ENCODE measurements at regions not wholly inside any gene's neighbourhood (a gene's known extent, or its start where the extent isn't known, plus 50 kb on each side); places are given as distances from the start of the nearest gene placed in this dataset.

DNA sequence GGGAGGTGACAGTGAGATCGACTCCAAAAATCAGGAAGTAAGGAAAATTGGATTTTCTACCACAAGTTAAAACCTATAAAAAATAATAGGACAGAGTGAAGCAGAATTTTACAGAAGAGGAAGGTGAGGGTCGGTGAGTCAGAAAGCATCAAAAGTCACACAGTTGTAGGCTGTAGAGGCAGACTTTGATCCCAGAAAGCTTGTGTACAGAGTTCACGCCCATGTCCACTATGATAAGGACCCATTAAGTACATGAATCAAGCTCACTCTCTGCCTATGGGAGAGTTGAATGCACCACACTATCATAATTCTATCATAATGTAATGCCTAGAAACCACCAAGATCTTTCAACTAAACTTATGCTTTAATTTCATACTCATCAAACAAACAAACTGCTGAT, 291.2 kb downstream of the PRELID2 start:
- TF ChIP-seq BACH2 (CRISPR knock-in tag; IDR thresholded peaks at IDR 0.05; ENCODE audit: borderline replicate concordance) (no peak), TCF4 (CRISPR knock-in tag; IDR thresholded peaks at IDR 0.05; ENCODE audit: borderline replicate concordance) (no peak), ZFP30 (CRISPR knock-in tag; IDR thresholded peaks at IDR 0.05) (no peak), ZFP3 (CRISPR knock-in tag; IDR thresholded peaks at IDR 0.05) (no peak), PPARA (CRISPR knock-in tag; IDR thresholded peaks at IDR 0.05; ENCODE audit: borderline replicate concordance) (no peak), ESRRG (CRISPR knock-in tag; IDR thresholded peaks at IDR 0.05) (no peak), OSR1 (CRISPR knock-in tag; IDR thresholded peaks at IDR 0.05) (no peak), ARNTL (CRISPR knock-in tag; IDR thresholded peaks at IDR 0.05; ENCODE audit: borderline replicate concordance, low read depth) (no peak), TOX (CRISPR knock-in tag; IDR thresholded peaks at IDR 0.05; ENCODE audit: borderline replicate concordance) (no peak), ISL1 (CRISPR knock-in tag; IDR thresholded peaks at IDR 0.05) (no peak), GLIS3 (CRISPR knock-in tag; IDR thresholded peaks at IDR 0.05) (no peak), RARB (CRISPR knock-in tag; IDR thresholded peaks at IDR 0.05) (no peak), CSDC2 (CRISPR knock-in tag; IDR thresholded peaks at IDR 0.05) (no peak), ZNF70 (CRISPR knock-in tag; IDR thresholded peaks at IDR 0.05) (no peak), ZNF8 (CRISPR knock-in tag; IDR thresholded peaks at IDR 0.05) (no peak), ZC3H10 (CRISPR knock-in tag; IDR thresholded peaks at IDR 0.05) (no peak)
- TF ChIP-seq, protein P1, sequence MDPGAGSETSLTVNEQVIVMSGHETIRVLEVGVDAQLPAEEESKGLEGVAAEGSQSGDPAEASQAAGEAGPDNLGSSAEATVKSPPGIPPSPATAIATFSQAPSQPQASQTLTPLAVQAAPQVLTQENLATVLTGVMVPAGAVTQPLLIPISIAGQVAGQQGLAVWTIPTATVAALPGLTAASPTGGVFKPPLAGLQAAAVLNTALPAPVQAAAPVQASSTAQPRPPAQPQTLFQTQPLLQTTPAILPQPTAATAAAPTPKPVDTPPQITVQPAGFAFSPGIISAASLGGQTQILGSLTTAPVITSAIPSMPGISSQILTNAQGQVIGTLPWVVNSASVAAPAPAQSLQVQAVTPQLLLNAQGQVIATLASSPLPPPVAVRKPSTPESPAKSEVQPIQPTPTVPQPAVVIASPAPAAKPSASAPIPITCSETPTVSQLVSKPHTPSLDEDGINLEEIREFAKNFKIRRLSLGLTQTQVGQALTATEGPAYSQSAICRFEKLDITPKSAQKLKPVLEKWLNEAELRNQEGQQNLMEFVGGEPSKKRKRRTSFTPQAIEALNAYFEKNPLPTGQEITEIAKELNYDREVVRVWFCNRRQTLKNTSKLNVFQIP (CRISPR knock-in tag; IDR thresholded peaks at IDR 0.05; ENCODE audit: borderline replicate concordance, low read depth) = no peak
- TF ChIP-seq, protein P2, sequence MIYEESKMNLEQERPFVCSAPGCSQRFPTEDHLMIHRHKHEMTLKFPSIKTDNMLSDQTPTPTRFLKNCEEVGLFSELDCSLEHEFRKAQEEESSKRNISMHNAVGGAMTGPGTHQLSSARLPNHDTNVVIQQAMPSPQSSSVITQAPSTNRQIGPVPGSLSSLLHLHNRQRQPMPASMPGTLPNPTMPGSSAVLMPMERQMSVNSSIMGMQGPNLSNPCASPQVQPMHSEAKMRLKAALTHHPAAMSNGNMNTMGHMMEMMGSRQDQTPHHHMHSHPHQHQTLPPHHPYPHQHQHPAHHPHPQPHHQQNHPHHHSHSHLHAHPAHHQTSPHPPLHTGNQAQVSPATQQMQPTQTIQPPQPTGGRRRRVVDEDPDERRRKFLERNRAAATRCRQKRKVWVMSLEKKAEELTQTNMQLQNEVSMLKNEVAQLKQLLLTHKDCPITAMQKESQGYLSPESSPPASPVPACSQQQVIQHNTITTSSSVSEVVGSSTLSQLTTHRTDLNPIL (CRISPR knock-in tag; IDR thresholded peaks at IDR 0.05; ENCODE audit: low read depth) = no peak
- TF ChIP-seq, protein P3, sequence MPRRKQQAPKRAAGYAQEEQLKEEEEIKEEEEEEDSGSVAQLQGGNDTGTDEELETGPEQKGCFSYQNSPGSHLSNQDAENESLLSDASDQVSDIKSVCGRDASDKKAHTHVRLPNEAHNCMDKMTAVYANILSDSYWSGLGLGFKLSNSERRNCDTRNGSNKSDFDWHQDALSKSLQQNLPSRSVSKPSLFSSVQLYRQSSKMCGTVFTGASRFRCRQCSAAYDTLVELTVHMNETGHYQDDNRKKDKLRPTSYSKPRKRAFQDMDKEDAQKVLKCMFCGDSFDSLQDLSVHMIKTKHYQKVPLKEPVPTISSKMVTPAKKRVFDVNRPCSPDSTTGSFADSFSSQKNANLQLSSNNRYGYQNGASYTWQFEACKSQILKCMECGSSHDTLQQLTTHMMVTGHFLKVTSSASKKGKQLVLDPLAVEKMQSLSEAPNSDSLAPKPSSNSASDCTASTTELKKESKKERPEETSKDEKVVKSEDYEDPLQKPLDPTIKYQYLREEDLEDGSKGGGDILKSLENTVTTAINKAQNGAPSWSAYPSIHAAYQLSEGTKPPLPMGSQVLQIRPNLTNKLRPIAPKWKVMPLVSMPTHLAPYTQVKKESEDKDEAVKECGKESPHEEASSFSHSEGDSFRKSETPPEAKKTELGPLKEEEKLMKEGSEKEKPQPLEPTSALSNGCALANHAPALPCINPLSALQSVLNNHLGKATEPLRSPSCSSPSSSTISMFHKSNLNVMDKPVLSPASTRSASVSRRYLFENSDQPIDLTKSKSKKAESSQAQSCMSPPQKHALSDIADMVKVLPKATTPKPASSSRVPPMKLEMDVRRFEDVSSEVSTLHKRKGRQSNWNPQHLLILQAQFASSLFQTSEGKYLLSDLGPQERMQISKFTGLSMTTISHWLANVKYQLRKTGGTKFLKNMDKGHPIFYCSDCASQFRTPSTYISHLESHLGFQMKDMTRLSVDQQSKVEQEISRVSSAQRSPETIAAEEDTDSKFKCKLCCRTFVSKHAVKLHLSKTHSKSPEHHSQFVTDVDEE (CRISPR knock-in tag; IDR thresholded peaks at IDR 0.05) = no peak
- ATAC-seq = no peak

DNA sequence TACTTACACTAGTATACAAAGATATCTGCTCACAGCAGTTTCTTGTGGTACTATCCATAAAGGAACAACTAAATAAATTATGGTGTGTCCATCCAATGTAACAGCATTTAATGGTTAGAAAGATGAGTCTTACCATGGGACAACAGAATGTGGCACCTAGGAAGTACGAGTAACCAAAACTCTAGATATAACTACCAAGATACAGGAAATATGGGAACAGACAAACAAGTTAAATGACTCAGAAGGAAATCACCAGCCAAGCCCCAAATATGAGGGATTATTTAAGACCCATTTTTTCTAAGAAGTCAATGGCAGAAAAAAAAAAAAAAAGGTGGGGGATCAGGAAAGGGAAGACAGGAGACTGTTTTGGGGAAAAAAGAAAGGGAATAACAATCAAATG, 294.8 kb downstream of the PRELID2 start:
- ATAC-seq = no peak
- TF ChIP-seq, protein P2 (CRISPR knock-in tag; IDR thresholded peaks at IDR 0.05; ENCODE audit: low read depth) = no peak
- TF ChIP-seq TCF4 (CRISPR knock-in tag; IDR thresholded peaks at IDR 0.05; ENCODE audit: borderline replicate concordance) (no peak), TOX (CRISPR knock-in tag; IDR thresholded peaks at IDR 0.05; ENCODE audit: borderline replicate concordance) (no peak), ZNF8 (CRISPR knock-in tag; IDR thresholded peaks at IDR 0.05) (no peak), SNAI2 (CRISPR knock-in tag; IDR thresholded peaks at IDR 0.05) (no peak), ZFP3 (CRISPR knock-in tag; IDR thresholded peaks at IDR 0.05) (no peak), ZC3H10 (CRISPR knock-in tag; IDR thresholded peaks at IDR 0.05) (no peak), BACH2 (CRISPR knock-in tag; IDR thresholded peaks at IDR 0.05; ENCODE audit: borderline replicate concordance) (no peak), ZNF70 (CRISPR knock-in tag; IDR thresholded peaks at IDR 0.05) (no peak), ISL1 (CRISPR knock-in tag; IDR thresholded peaks at IDR 0.05) (no peak), PPARA (CRISPR knock-in tag; IDR thresholded peaks at IDR 0.05; ENCODE audit: borderline replicate concordance) (no peak), OSR1 (CRISPR knock-in tag; IDR thresholded peaks at IDR 0.05) (no peak), ESRRG (CRISPR knock-in tag; IDR thresholded peaks at IDR 0.05) (no peak), GLIS3 (CRISPR knock-in tag; IDR thresholded peaks at IDR 0.05) (no peak), ARNTL (CRISPR knock-in tag; IDR thresholded peaks at IDR 0.05; ENCODE audit: borderline replicate concordance, low read depth) (no peak), RARB (CRISPR knock-in tag; IDR thresholded peaks at IDR 0.05) (no peak), ZNF565 (CRISPR knock-in tag; conservative IDR thresholded peaks at IDR 0.05; ENCODE audit: low read depth) (no peak), CSDC2 (CRISPR knock-in tag; IDR thresholded peaks at IDR 0.05) (no peak)
- TF ChIP-seq, protein P3 (CRISPR knock-in tag; IDR thresholded peaks at IDR 0.05) = no peak
- TF ChIP-seq, protein P4, sequence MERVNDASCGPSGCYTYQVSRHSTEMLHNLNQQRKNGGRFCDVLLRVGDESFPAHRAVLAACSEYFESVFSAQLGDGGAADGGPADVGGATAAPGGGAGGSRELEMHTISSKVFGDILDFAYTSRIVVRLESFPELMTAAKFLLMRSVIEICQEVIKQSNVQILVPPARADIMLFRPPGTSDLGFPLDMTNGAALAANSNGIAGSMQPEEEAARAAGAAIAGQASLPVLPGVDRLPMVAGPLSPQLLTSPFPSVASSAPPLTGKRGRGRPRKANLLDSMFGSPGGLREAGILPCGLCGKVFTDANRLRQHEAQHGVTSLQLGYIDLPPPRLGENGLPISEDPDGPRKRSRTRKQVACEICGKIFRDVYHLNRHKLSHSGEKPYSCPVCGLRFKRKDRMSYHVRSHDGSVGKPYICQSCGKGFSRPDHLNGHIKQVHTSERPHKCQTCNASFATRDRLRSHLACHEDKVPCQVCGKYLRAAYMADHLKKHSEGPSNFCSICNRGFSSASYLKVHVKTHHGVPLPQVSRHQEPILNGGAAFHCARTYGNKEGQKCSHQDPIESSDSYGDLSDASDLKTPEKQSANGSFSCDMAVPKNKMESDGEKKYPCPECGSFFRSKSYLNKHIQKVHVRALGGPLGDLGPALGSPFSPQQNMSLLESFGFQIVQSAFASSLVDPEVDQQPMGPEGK (CRISPR knock-in tag; IDR thresholded peaks at IDR 0.05; ENCODE audit: borderline replicate concordance) = no peak
